ENCODE measurements at regions not wholly inside any gene's neighbourhood (a gene's known extent, or its start where the extent isn't known, plus 50 kb on each side); places are given as distances from the start of the nearest gene placed in this dataset.
A peak's percentile ranks its signal among the peaks of the same experiment; 100 is the strongest.

DNA sequence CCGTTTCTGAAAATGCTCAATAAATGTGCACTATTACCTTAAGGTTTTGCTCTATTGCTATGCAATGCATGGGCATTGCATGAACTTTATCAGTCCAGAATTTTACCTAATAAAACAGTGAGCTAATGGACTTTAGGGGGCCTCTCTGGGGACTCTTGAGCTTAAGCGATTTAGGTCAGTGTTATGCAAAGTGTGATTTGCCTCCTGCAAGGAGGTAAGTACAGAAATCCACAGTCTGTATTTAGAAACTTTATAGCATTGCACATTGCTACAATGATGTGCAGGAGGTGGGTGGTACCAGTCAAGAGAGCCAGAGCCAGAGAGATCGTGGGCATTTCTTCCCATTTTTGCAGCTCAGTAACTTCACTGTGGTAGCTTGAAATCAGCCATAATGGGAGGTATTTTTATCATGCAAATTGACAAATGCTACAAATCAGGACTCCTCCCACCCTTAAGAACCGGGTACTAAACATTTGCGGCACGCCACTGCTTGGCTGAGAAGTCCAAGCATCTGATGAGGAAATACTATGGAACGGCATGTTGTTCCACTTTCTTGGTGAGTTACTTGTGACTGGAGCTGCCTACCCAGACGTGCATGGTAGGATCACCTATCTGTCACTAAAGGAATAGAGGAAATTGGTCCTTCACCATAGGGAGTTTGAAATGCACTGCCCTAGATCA, 174.6 kb upstream of the PGRMC2 start:
- CTCF ChIA-PET = no interaction called here
- H3K9me3 ChIP-seq (ENCODE audit: insufficient read depth, low read depth) = no peaks in the 10 kb centered on the region
- no peaks in the 10 kb centered on the region for H3K9me2 ChIP-seq (ENCODE audit: insufficient read depth)
- POLR2A ChIA-PET (ENCODE audit: unreplicated experiment) = no interaction called here
- no peaks in the 10 kb centered on the region for H3K79me2 ChIP-seq (ENCODE audit: low read depth)
- no peaks in the 10 kb centered on the region for H3K36me3 ChIP-seq (ENCODE audit: low read depth)
- intact Hi-C loops (cut with micrococcal nuclease; ENCODE audit: unreplicated experiment) = no loop called here
- DNase-seq = no peak
- no peak overlapping the region for H3K27ac ChIP-seq
- TF ChIP-seq, protein P1, sequence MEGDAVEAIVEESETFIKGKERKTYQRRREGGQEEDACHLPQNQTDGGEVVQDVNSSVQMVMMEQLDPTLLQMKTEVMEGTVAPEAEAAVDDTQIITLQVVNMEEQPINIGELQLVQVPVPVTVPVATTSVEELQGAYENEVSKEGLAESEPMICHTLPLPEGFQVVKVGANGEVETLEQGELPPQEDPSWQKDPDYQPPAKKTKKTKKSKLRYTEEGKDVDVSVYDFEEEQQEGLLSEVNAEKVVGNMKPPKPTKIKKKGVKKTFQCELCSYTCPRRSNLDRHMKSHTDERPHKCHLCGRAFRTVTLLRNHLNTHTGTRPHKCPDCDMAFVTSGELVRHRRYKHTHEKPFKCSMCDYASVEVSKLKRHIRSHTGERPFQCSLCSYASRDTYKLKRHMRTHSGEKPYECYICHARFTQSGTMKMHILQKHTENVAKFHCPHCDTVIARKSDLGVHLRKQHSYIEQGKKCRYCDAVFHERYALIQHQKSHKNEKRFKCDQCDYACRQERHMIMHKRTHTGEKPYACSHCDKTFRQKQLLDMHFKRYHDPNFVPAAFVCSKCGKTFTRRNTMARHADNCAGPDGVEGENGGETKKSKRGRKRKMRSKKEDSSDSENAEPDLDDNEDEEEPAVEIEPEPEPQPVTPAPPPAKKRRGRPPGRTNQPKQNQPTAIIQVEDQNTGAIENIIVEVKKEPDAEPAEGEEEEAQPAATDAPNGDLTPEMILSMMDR (conservative IDR thresholded peaks at IDR 0.05) = no peak
- no peak for TF ChIP-seq EZH2 (IDR thresholded peaks at IDR 0.05; ENCODE audit: low read depth)
- no TSS peak for BruUV-seq (replicated peaks)
- 0 out of 2 replicates have a peak overlapping the region, but pooled peaks have one; percentile 52 for H3K4me2 ChIP-seq
- H3K4me3 ChIP-seq = no peak overlapping the region
- H3K4me1 ChIP-seq (replicated peaks; ENCODE audit: insufficient read depth) = peaks cover 12% of the 10 kb centered on the region
- H3K27me3 ChIP-seq (ENCODE audit: insufficient read depth, low read depth) = no peaks in the 10 kb centered on the region
- H2AFZ ChIP-seq = no peak overlapping the region
- H4K20me1 ChIP-seq (ENCODE audit: insufficient read depth) = no peaks in the 10 kb centered on the region
- H3F3A ChIP-seq (ENCODE audit: insufficient read depth, low read depth) = peaks cover 5% of the 10 kb centered on the region; the same call in 1 of the 2 replicates

DNA sequence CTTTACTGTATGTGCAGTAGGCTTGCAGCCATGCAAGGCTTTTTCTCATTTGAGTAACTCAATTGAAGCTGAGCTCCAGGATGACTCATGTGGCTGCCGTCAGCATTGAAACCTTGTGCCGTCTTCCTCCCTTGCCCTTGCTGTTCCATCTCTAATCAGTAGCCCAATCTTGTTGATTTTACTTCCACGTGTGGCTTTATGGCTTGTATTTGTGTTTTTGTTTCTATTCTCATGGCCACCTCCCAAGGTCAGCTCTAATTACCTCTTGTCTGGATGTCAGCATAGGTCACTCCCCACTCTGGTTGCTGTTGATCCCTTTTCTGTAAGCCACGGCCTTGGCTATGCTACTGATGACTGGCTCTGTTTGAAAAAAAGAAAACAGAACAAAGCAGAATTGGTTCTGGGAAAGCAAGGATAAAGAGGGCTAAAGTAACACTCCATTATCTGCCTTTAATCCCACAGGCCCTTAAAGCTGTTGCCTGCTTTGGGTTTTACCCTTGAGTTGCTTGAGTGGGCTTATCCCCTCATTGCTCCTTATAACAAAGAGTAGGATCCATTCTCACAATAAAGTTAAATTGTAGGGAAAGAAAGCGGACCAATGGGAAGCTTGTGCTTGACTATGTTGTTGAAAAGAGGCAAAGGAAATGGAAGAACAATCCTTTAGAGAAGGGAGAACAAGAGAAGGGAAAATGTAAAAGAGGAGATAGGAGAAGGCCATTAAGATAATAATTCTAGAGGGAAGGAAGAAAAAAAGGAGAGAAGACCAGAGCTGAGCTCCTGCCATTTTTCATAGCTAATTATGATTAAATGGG, 173.9 kb upstream of the PGRMC2 start:
- no peaks in the 10 kb centered on the region for H3K27me3 ChIP-seq (ENCODE audit: insufficient read depth, low read depth)
- no TSS peak for BruUV-seq (replicated peaks)
- H3K9me3 ChIP-seq (ENCODE audit: insufficient read depth, low read depth) = no peaks in the 10 kb centered on the region
- H3K4me1 ChIP-seq (replicated peaks; ENCODE audit: insufficient read depth) = peaks cover 12% of the 10 kb centered on the region
- intact Hi-C loops (cut with micrococcal nuclease; ENCODE audit: unreplicated experiment) = no loop called here
- TF ChIP-seq EZH2 (IDR thresholded peaks at IDR 0.05; ENCODE audit: low read depth) = no peak
- TF ChIP-seq, protein P1 (conservative IDR thresholded peaks at IDR 0.05) = no peak
- peak overlapping the region; percentile 52 for H3K4me2 ChIP-seq
- no peak overlapping the region for H3K4me3 ChIP-seq
- CTCF ChIA-PET = no interaction called here
- H3K36me3 ChIP-seq (ENCODE audit: low read depth) = no peaks in the 10 kb centered on the region
- DNase-seq = peak; percentile 60 to 74
- H4K20me1 ChIP-seq (ENCODE audit: insufficient read depth) = no peaks in the 10 kb centered on the region
- POLR2A ChIA-PET (ENCODE audit: unreplicated experiment) = no interaction called here
- H3K79me2 ChIP-seq (ENCODE audit: low read depth) = no peaks in the 10 kb centered on the region
- H3K9me2 ChIP-seq (ENCODE audit: insufficient read depth) = no peaks in the 10 kb centered on the region
- H3K27ac ChIP-seq = no peak overlapping the region
- H2AFZ ChIP-seq = peak overlapping the region; percentile 63; the same call in 1 of the 2 replicates
- H3F3A ChIP-seq (ENCODE audit: insufficient read depth, low read depth) = peaks cover 5% of the 10 kb centered on the region; the same call in 1 of the 2 replicates

DNA sequence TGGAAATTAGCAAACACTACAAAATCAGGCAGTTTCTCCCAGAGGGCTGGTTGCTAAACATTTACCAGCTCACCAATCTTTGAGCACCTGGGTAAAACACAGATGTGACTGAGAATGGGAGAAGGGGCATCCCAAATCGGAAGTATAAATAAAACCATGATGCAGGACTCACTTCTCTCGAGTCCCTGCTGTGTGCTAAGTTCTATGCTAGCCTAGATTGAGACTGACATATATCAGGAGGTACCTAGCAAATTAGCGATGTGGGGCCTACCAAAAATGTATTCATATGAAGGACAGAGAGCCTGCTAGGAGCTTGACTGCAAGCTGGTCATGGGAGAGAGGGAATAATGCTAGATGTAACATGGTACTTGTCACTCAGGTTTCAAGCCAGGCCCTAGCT, 171.9 kb upstream of the PGRMC2 start:
- Histone ChIP-seq H3K36me3 (ENCODE audit: low read depth) (no peaks in the 10 kb centered on the region), H2AFZ (no peak overlapping the region), H3K4me2 (no peak overlapping the region), H3K4me1 (replicated peaks; ENCODE audit: insufficient read depth) (peaks cover 14% of the 10 kb centered on the region), H3K27me3 (ENCODE audit: insufficient read depth, low read depth) (no peaks in the 10 kb centered on the region), H4K20me1 (ENCODE audit: insufficient read depth) (no peaks in the 10 kb centered on the region), H3K9me3 (ENCODE audit: insufficient read depth, low read depth) (no peaks in the 10 kb centered on the region), H3K4me3 (no peak overlapping the region), H3K9me2 (ENCODE audit: insufficient read depth) (no peaks in the 10 kb centered on the region), H3K27ac (no peak overlapping the region), H3F3A (ENCODE audit: insufficient read depth, low read depth) (peaks cover 5% of the 10 kb centered on the region; the same call in 1 of the 2 replicates), H3K79me2 (ENCODE audit: low read depth) (no peaks in the 10 kb centered on the region)
- ChIA-PET CTCF (no interaction called here), POLR2A (ENCODE audit: unreplicated experiment) (no interaction called here)
- BruUV-seq (replicated peaks) = no TSS peak
- no peak for TF ChIP-seq EZH2 (IDR thresholded peaks at IDR 0.05; ENCODE audit: low read depth)
- TF ChIP-seq, protein P1 (conservative IDR thresholded peaks at IDR 0.05) = no peak
- intact Hi-C loops (cut with micrococcal nuclease; ENCODE audit: unreplicated experiment) = loop anchor here (10.0 kb wide), 1 partner anchor 635 kb away; the partner anchor contains the start of genes C4orf33 and SCLT1
- DNase-seq = no peak
